Neural progenitor cell (in vitro differentiated cells): ENCODE measurements at regions not wholly inside any gene's neighbourhood (a gene's known extent, or its start where the extent isn't known, plus 50 kb on each side); places are given as distances from the start of the nearest gene placed in this dataset.

ENCODE experiments used
- EZH2phosphoT487 ChIP-seq: fragments of 200-600 bp; sonication (generic); IDR thresholded peaks from 2 replicates; pipeline ENCODE4 v1.6.1; 2017; ENCODE audit warnings: antibody characterized with exemption
- TF ChIP-seq, protein P1 (sequence below): fragments of 200-600 bp; sonication (generic); IDR thresholded peaks from 2 replicates; pipeline ENCODE4 v1.5.1; 2017; ENCODE audit warnings: antibody characterized with exemption, mild to moderate bottlenecking

- no peak for TF ChIP-seq EZH2phosphoT487
- TF ChIP-seq, protein P1, sequence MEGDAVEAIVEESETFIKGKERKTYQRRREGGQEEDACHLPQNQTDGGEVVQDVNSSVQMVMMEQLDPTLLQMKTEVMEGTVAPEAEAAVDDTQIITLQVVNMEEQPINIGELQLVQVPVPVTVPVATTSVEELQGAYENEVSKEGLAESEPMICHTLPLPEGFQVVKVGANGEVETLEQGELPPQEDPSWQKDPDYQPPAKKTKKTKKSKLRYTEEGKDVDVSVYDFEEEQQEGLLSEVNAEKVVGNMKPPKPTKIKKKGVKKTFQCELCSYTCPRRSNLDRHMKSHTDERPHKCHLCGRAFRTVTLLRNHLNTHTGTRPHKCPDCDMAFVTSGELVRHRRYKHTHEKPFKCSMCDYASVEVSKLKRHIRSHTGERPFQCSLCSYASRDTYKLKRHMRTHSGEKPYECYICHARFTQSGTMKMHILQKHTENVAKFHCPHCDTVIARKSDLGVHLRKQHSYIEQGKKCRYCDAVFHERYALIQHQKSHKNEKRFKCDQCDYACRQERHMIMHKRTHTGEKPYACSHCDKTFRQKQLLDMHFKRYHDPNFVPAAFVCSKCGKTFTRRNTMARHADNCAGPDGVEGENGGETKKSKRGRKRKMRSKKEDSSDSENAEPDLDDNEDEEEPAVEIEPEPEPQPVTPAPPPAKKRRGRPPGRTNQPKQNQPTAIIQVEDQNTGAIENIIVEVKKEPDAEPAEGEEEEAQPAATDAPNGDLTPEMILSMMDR, result no peak
Measured at GRCh38 chr6:103313432-103313831, 1546.3 kb downstream of the HACE1 start.
